ENCODE measurements at regions not wholly inside any gene's neighbourhood (a gene's known extent, or its start where the extent isn't known, plus 50 kb on each side); places are given as distances from the start of the nearest gene placed in this dataset.
"Not testable (repeated sequence)": the region's sequence is repeated elsewhere in the genome, so short reads cannot be mapped to it uniquely, and the experiment has no call there.

DNA sequence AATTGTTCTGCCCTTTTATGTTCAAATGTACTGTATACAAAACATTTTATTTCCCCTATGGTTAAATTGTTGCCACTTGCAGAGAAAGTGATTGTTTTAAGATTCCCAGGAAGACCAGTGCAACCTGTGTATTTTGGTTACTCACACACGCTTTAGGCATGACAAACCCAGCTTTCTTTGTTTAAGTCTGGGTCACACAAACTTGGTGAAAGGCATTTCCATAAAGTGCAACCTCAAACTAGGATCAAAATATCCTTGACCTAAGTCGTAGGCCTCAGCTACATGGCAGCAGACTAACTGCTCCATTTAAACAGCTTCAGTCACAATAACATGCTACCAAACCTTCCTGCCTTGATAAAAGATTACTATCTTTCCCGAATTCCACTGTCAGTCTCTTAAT, 639.0 kb upstream of the PRR20A start:
- DNase-seq (no peak), ATAC-seq (ENCODE audit: low read depth) (no peak)
- Histone ChIP-seq H4K20me1 (ENCODE audit: control insufficient read depth, insufficient read depth, low read length, poor library complexity, severe bottlenecking) (no peaks in the 10 kb centered on the region), H3K36me3 (replicated peaks in 1 of 2; ENCODE audit: control extremely low read depth in 1 of 2, control insufficient read depth in 1 of 2, extremely low read depth in 1 of 2, insufficient read depth in 2 of 2, low read length in 1 of 2) (no peaks in the 10 kb centered on the region), H3K4me2 (replicated peaks; ENCODE audit: low read depth, low read length, poor library complexity, severe bottlenecking) (no peak overlapping the region), H3K27me3 (replicated peaks in 1 of 4; ENCODE audit: control extremely low read depth in 1 of 4, control insufficient read depth in 3 of 4, insufficient read depth in 4 of 4, low read length in 3 of 4) (no peaks in the 10 kb centered on the region), H3K9me3 (ENCODE audit: control extremely low read depth in 1 of 3, control insufficient read depth in 2 of 3, insufficient read depth in 1 of 3, low read length in 2 of 3) (no peaks in the 10 kb centered on the region), H3K9ac (ENCODE audit: low read length) (no peak overlapping the region), H3K4me3 (ENCODE audit: control extremely low read depth in 1 of 5, extremely low read depth in 1 of 5, insufficient read depth in 1 of 5, low read depth in 2 of 5, low read length in 4 of 5) (no peak overlapping the region), H3K79me2 (ENCODE audit: control insufficient read depth, insufficient read depth, low read length) (no peaks in the 10 kb centered on the region), H2AFZ (ENCODE audit: insufficient read depth, low read depth, low read length, poor library complexity, severe bottlenecking) (no peak overlapping the region), H3K4me1 (ENCODE audit: control insufficient read depth in 2 of 2, insufficient read depth in 2 of 2, low read length in 2 of 2) (no peaks in the 10 kb centered on the region), H3K27ac (ENCODE audit: low read length in 2 of 2) (no peak overlapping the region)
- Mint-ChIP-seq H3K9me3 (ENCODE audit: insufficient read depth) (no peaks in the 10 kb centered on the region), H3K27ac (no peak overlapping the region), H3K4me1 (no peaks in the 10 kb centered on the region), H3K4me3 (no peak overlapping the region), H3K27me3 (no peaks in the 10 kb centered on the region)
- TF ChIP-seq EZH2 (IDR thresholded peaks at IDR 0.05; ENCODE audit: borderline replicate concordance, insufficient read depth, low read depth, low read length, poor library complexity, severe bottlenecking): no peak
- ChIA-PET POLR2A (no interaction called here), CTCF (no interaction called here)
- WGBS (ENCODE audit: insufficient coverage): 89% methylated on average over 2 of the region's 3 CpGs
- intact Hi-C loops (cut with micrococcal nuclease): no loop called here

DNA sequence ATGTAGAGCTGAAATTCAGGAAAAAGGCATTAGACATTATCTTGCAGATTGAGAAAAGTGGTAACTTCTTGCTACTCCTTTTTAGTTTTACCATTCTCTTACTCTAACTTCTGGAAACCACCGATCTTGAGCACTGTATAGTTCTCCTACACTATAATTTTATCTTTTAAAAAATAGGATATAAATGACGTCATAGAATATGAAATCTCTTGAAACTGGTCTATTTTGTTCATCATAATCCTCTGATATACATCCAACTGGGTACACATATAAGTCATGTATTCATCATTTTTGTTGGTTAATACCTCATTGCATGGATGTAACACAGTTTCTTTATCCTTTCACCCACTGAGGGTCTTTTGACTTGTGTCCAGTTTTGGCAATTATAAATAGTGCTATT, 629.9 kb upstream of the PRR20A start:
- no peaks in the 10 kb centered on the region for H3K4me1 Mint-ChIP-seq
- Histone ChIP-seq H3K4me3 (ENCODE audit: control extremely low read depth in 1 of 5, extremely low read depth in 1 of 5, insufficient read depth in 1 of 5, low read depth in 2 of 5, low read length in 4 of 5) (no peak overlapping the region), H3K4me2 (replicated peaks; ENCODE audit: low read depth, low read length, poor library complexity, severe bottlenecking) (no peak overlapping the region), H3K79me2 (ENCODE audit: control insufficient read depth, insufficient read depth, low read length) (no peaks in the 10 kb centered on the region), H3K9me3 (ENCODE audit: control extremely low read depth in 1 of 3, control insufficient read depth in 2 of 3, insufficient read depth in 1 of 3, low read length in 2 of 3) (peaks cover 0 to 1% (median 0%) of the 10 kb centered on the region in 3 donors), H3K4me1 (ENCODE audit: control insufficient read depth in 2 of 2, insufficient read depth in 2 of 2, low read length in 2 of 2) (no peaks in the 10 kb centered on the region), H4K20me1 (ENCODE audit: control insufficient read depth, insufficient read depth, low read length, poor library complexity, severe bottlenecking) (no peaks in the 10 kb centered on the region), H3K27me3 (replicated peaks in 1 of 4; ENCODE audit: control extremely low read depth in 1 of 4, control insufficient read depth in 3 of 4, insufficient read depth in 4 of 4, low read length in 3 of 4) (no peaks in the 10 kb centered on the region), H2AFZ (ENCODE audit: insufficient read depth, low read depth, low read length, poor library complexity, severe bottlenecking) (no peak overlapping the region), H3K36me3 (replicated peaks in 1 of 2; ENCODE audit: control extremely low read depth in 1 of 2, control insufficient read depth in 1 of 2, extremely low read depth in 1 of 2, insufficient read depth in 2 of 2, low read length in 1 of 2) (no peaks in the 10 kb centered on the region), H3K9ac (ENCODE audit: low read length) (no peak overlapping the region), H3K27ac (ENCODE audit: low read length in 2 of 2) (no peak overlapping the region)
- ATAC-seq (ENCODE audit: low read depth): no peak
- no peak overlapping the region for H3K4me3 Mint-ChIP-seq
- H3K27ac Mint-ChIP-seq: no peak overlapping the region
- WGBS (ENCODE audit: insufficient coverage): no CpG with 5 or more reads among the region's 2 CpGs
- intact Hi-C loops (cut with micrococcal nuclease): no loop called here
- H3K27me3 Mint-ChIP-seq: no peaks in the 10 kb centered on the region
- no peak for TF ChIP-seq EZH2 (IDR thresholded peaks at IDR 0.05; ENCODE audit: borderline replicate concordance, insufficient read depth, low read depth, low read length, poor library complexity, severe bottlenecking)
- TF ChIP-seq, protein P1, sequence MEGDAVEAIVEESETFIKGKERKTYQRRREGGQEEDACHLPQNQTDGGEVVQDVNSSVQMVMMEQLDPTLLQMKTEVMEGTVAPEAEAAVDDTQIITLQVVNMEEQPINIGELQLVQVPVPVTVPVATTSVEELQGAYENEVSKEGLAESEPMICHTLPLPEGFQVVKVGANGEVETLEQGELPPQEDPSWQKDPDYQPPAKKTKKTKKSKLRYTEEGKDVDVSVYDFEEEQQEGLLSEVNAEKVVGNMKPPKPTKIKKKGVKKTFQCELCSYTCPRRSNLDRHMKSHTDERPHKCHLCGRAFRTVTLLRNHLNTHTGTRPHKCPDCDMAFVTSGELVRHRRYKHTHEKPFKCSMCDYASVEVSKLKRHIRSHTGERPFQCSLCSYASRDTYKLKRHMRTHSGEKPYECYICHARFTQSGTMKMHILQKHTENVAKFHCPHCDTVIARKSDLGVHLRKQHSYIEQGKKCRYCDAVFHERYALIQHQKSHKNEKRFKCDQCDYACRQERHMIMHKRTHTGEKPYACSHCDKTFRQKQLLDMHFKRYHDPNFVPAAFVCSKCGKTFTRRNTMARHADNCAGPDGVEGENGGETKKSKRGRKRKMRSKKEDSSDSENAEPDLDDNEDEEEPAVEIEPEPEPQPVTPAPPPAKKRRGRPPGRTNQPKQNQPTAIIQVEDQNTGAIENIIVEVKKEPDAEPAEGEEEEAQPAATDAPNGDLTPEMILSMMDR (IDR thresholded peaks at IDR 0.05): no peak
- H3K9me3 Mint-ChIP-seq (ENCODE audit: insufficient read depth): no peaks in the 10 kb centered on the region
- CTCF ChIA-PET: no interaction called here
- POLR2A ChIA-PET: no interaction called here
- DNase-seq: no peak

DNA sequence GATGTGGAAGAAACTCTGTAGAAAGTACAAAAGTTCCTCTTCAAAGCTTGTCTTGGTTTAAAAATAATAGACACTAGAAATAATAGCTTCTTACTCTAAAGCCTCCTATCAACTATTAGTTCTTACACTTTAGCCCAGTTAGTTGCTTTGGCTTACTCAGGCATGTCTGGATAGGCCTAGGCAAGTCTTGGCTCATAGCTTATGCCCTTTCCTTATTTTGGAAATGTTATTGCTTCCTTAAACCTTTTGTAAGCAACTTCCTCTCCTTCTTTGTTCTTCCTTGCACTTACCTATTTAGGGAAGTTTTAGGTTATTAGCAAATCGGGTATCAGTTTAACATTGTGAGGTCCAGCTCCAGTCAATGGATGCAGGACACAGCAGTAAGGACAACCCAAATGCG, 628.4 kb upstream of the PRR20A start:
- H4K20me1 ChIP-seq (ENCODE audit: control insufficient read depth, insufficient read depth, low read length, poor library complexity, severe bottlenecking); H3K4me3 Mint-ChIP-seq; H3K4me2 ChIP-seq (replicated peaks; ENCODE audit: low read depth, low read length, poor library complexity, severe bottlenecking); H3K36me3 ChIP-seq (replicated peaks in 1 of 2; ENCODE audit: control extremely low read depth in 1 of 2, control insufficient read depth in 1 of 2, extremely low read depth in 1 of 2, insufficient read depth in 2 of 2, low read length in 1 of 2); H2AFZ ChIP-seq (ENCODE audit: insufficient read depth, low read depth, low read length, poor library complexity, severe bottlenecking); H3K27me3 Mint-ChIP-seq; H3K4me3 ChIP-seq (ENCODE audit: control extremely low read depth in 1 of 5, extremely low read depth in 1 of 5, insufficient read depth in 1 of 5, low read depth in 2 of 5, low read length in 4 of 5); H3K79me2 ChIP-seq (ENCODE audit: control insufficient read depth, insufficient read depth, low read length); POLR2A ChIA-PET; H3K9ac ChIP-seq (ENCODE audit: low read length); ATAC-seq (ENCODE audit: low read depth); H3K9me3 ChIP-seq (ENCODE audit: control extremely low read depth in 1 of 3, control insufficient read depth in 2 of 3, insufficient read depth in 1 of 3, low read length in 2 of 3); H3K4me1 Mint-ChIP-seq; H3K27ac ChIP-seq (ENCODE audit: low read length in 2 of 2); H3K4me1 ChIP-seq (ENCODE audit: control insufficient read depth in 2 of 2, insufficient read depth in 2 of 2, low read length in 2 of 2); H3K27ac Mint-ChIP-seq; H3K9me3 Mint-ChIP-seq (ENCODE audit: insufficient read depth); intact Hi-C loops (cut with micrococcal nuclease); DNase-seq; H3K27me3 ChIP-seq (replicated peaks in 1 of 4; ENCODE audit: control extremely low read depth in 1 of 4, control insufficient read depth in 3 of 4, insufficient read depth in 4 of 4, low read length in 3 of 4); CTCF ChIA-PET: not testable (repeated sequence)
- WGBS (ENCODE audit: insufficient coverage): 94% methylated on average over 2 of the region's 2 CpGs

Data from B cell (primary cell).